Hepatocyte (in vitro differentiated cells): ENCODE measurements at regions not wholly inside any gene's neighbourhood (a gene's known extent, or its start where the extent isn't known, plus 50 kb on each side); places are given as distances from the start of the nearest gene placed in this dataset.

ENCODE experiments used
- EZH2 ChIP-seq: fragments of 200-600 bp; sonication (generic); IDR thresholded peaks from 2 replicates; pipeline ENCODE4 v1.6.1; 2016; ENCODE audit warnings: antibody characterized with exemption, mild to moderate bottlenecking, borderline replicate concordance
- EZH2phosphoT487 ChIP-seq: fragments of 200-600 bp; sonication (generic); IDR thresholded peaks from one replicate; pipeline ENCODE4 v1.6.1; 2018; ENCODE audit warnings: antibody characterized with exemption, mild to moderate bottlenecking, low read depth, moderate library complexity; ENCODE audit not compliant: unreplicated experiment, severe bottlenecking
- TF ChIP-seq, protein P1 (sequence below): fragments of 200-600 bp; sonication (generic); IDR thresholded peaks from 2 replicates; pipeline ENCODE4 v1.5.1; 2016; ENCODE audit warnings: antibody characterized with exemption, mild to moderate bottlenecking; ENCODE audit not compliant: poor library complexity

DNA sequence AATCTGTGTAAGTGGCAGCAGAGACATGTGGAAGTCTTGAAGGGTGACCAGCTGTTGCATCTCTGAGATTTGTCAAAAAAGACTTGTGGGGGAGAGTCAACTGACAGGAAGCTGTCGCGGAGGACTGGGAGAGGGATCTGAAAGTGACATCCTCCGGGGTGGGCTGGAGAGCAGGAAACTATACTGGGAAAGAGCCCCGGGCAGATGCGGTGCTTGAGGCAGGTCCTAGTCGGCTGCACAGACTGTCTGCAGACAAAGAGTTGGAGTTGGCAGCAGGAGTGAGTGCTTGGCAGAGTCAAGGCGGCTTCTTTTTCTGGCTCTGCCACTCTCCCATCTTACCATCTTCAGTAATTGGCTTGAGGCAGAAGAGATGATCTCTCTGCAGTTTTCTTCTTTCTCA is 294.0 kb upstream of the C1orf87 start:
- TF ChIP-seq EZH2 (no peak), EZH2phosphoT487 (no peak)
- TF ChIP-seq, protein P1, sequence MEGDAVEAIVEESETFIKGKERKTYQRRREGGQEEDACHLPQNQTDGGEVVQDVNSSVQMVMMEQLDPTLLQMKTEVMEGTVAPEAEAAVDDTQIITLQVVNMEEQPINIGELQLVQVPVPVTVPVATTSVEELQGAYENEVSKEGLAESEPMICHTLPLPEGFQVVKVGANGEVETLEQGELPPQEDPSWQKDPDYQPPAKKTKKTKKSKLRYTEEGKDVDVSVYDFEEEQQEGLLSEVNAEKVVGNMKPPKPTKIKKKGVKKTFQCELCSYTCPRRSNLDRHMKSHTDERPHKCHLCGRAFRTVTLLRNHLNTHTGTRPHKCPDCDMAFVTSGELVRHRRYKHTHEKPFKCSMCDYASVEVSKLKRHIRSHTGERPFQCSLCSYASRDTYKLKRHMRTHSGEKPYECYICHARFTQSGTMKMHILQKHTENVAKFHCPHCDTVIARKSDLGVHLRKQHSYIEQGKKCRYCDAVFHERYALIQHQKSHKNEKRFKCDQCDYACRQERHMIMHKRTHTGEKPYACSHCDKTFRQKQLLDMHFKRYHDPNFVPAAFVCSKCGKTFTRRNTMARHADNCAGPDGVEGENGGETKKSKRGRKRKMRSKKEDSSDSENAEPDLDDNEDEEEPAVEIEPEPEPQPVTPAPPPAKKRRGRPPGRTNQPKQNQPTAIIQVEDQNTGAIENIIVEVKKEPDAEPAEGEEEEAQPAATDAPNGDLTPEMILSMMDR: no peak
